ENCODE measurements at regions not wholly inside any gene's neighbourhood (a gene's known extent, or its start where the extent isn't known, plus 50 kb on each side); places are given as distances from the start of the nearest gene placed in this dataset.

DNA sequence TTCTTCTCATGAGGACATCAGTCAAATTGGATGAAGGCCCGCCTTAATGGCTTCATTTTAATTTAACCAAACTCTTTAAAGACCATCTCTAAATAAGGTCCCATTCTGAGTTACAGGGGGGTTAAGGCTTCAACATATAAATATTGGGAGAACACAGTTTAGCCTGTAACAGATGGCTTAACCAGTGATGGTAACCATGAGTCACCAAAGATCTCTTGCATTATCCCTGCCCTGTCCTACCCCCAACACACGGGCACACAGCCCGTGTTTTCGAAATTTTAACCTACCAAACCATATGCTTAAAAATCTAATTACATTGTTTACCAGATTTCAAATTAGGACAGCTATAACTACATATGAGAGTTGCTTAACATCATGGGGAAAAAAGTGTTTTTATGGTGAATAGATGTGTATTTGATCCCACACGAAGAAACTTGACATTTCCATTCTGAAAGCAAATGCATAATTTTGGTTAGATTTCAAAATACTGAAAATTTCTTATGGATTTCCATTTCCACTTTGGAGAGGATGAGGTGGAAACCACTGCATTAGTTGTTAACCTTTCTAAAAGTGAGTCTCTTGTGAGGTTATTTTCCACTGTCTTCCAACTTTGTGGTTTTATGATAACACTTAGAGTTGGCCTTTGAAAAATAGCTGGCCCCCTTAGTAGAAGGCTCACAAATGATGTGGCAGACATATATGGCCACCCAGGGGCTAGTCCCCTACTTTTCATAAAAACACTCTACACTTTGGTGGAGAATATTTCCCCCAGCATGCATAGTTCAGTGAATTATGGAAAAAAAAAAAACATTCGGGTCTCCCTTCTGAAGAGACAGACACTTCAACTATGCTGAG, 849.3 kb downstream of the TLE1 start:
- no peak for DNase-seq (ENCODE audit: low spot score in 2 of 2)
- no peak for ATAC-seq (ENCODE audit: low read depth)
- no peak overlapping the region for H3K4me3 Mint-ChIP-seq
- no peaks in the 10 kb centered on the region for H3K4me1 Mint-ChIP-seq
- H3K27ac Mint-ChIP-seq, result no peak overlapping the region
- H3K9me3 Mint-ChIP-seq, result no peaks in the 10 kb centered on the region
- peaks cover 1% of the 10 kb centered on the region for H3K36me3 Mint-ChIP-seq
- no peaks in the 10 kb centered on the region for H3K27me3 Mint-ChIP-seq

DNA sequence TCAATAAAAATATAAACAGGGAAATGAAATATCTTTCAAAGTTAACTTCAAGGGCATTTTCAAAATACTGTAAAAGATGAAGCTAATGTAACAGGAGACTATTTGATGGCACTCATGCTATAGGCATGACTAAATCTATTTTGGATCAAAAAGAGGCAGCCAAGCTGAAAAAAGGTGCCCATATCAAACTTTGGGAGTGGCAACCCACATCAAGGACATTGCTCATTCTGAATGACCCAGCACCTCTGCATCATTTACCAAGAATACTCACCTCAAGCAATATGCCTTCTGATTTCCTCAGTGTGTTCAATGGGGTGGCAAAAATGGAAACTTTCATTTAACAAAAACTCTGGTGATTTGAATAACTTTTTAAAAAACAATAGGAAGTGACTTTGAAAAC, 853.3 kb downstream of the TLE1 start:
- no peak for ATAC-seq (ENCODE audit: low read depth)
- no peak for DNase-seq (ENCODE audit: low spot score in 2 of 2)
- Mint-ChIP-seq H3K4me3 (no peak overlapping the region), H3K4me1 (no peaks in the 10 kb centered on the region), H3K9me3 (no peaks in the 10 kb centered on the region), H3K27ac (no peak overlapping the region), H3K27me3 (no peaks in the 10 kb centered on the region), H3K36me3 (peaks cover 2% of the 10 kb centered on the region)

DNA sequence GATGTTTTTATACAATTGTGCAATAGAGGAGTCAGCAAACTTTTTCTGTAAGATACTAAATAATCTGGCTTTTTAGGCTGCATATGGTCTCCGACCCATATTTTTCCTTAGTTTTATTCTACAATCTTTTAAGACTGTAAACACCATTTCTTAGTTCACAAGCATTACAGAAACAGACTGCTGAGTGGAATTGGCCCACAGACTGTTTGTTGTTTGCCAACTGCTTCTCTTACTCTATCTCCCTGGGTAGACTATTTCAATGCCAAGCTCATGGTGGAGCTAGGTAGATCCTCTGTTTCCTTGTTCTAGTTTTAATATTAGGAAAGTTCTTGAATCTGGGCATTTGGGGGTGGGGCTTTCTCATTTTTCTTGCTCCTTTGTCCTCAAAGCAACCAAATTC, 857.6 kb downstream of the TLE1 start:
- ATAC-seq (ENCODE audit: low read depth) (no peak), DNase-seq (ENCODE audit: low spot score in 2 of 2) (no peak)

DNA sequence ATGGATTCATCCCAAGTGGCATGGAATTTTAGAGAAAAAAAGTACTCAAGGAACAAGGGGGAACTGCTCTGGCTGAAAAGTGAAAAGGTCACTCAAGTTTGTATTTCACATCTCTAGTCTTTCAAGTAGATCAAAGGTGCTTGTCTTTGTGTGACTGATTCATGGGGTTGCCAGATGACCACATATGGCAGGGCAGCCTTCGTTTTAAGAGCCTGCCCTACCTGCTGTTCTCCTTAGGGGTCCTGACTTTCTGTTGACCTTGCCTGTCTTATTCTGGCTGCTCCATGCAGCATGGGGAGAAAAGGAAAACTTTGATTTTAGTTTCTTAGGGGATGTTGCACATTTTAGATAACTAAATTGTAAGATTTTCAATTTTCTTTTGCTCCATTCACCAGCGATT, 877.7 kb downstream of the TLE1 start:
- H3K36me3 Mint-ChIP-seq, result peaks cover 4% of the 10 kb centered on the region
- no peaks in the 10 kb centered on the region for H3K9me3 Mint-ChIP-seq
- H3K4me3 Mint-ChIP-seq, result no peak overlapping the region
- H3K4me1 Mint-ChIP-seq, result no peaks in the 10 kb centered on the region
- H3K27me3 Mint-ChIP-seq, result no peaks in the 10 kb centered on the region
- H3K27ac Mint-ChIP-seq, result no peak overlapping the region
- DNase-seq (ENCODE audit: low spot score in 2 of 2) (no peak), ATAC-seq (ENCODE audit: low read depth) (no peak)

More for the DNA sequence above, 857.6 kb downstream of the TLE1 start:
- no peak overlapping the region for H3K27ac Mint-ChIP-seq
- H3K27me3 Mint-ChIP-seq, result no peaks in the 10 kb centered on the region
- peaks cover 4% of the 10 kb centered on the region for H3K9me3 Mint-ChIP-seq
- H3K36me3 Mint-ChIP-seq, result peaks cover 4% of the 10 kb centered on the region
- no peak overlapping the region for H3K4me3 Mint-ChIP-seq
- H3K4me1 Mint-ChIP-seq, result no peaks in the 10 kb centered on the region

DNA sequence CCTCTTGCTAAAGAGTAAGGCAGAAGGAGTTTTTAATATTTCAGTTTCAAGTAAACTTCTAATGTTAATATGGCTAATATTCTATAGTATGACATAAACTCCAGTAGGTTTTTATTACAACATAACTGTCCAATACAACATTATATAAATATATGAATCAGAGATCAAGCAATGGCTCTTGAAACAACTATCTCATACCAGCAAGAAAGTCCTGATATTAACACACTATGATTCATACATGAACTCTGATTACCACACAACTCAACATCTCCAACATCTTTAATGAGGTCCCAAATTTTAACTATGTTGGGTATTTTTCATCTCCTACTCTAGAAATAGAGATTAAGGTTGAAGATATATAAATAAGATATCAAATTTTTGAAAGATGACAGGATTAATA, 878.3 kb downstream of the TLE1 start:
- H3K27me3 Mint-ChIP-seq, result no peaks in the 10 kb centered on the region
- no peaks in the 10 kb centered on the region for H3K4me1 Mint-ChIP-seq
- H3K9me3 Mint-ChIP-seq, result no peaks in the 10 kb centered on the region
- DNase-seq (ENCODE audit: low spot score in 2 of 2) (no peak), ATAC-seq (ENCODE audit: low read depth) (no peak)
- no peak overlapping the region for H3K4me3 Mint-ChIP-seq
- H3K36me3 Mint-ChIP-seq, result peaks cover 6% of the 10 kb centered on the region
- H3K27ac Mint-ChIP-seq, result no peak overlapping the region

DNA sequence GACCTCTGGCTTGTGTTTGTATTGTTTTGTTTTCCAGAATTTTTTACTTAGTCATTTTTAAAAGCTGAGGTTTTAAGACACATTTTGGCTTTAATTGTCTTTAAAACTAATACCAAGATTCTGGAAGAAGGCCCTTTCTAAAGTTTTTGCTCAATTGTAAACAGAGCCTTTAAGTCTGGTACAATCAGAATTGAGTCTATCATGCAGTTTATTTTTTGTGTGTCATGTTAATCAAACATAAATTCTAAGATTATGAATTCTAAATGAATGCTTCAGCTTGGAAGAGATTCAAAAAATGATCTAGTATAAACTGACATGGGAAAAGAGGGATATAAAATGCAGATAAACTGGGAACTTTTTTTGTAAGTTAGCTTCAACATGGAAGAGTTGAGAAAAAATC, 882.7 kb downstream of the TLE1 start:
- no peaks in the 10 kb centered on the region for H3K9me3 Mint-ChIP-seq
- H3K36me3 Mint-ChIP-seq, result peaks cover 3% of the 10 kb centered on the region
- H3K27ac Mint-ChIP-seq, result no peak overlapping the region
- DNase-seq (ENCODE audit: low spot score in 2 of 2) (no peak), ATAC-seq (ENCODE audit: low read depth) (no peak)
- no peaks in the 10 kb centered on the region for H3K4me1 Mint-ChIP-seq
- H3K4me3 Mint-ChIP-seq, result no peak overlapping the region
- H3K27me3 Mint-ChIP-seq, result no peaks in the 10 kb centered on the region

DNA sequence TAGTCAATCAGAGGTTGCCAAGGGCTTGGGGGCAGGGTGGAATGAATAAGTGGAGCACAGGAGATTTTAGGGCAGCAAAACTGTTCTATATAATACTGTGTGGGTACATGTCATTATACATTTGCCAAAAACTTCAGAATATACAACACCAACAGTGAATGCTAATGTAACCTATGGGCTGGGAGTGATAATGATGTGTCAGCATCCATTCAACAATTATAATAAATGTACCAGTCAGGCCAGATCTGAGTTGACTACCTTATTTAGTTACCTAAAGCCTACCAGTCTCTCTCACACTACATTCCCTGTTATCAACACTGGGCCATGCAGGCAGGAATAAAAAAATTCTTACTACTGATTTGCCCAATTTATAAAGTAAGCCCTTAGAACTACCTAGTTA, 884.5 kb downstream of the TLE1 start:
- Mint-ChIP-seq H3K27ac (no peak overlapping the region), H3K27me3 (no peaks in the 10 kb centered on the region)
- no peak for ATAC-seq (ENCODE audit: low read depth)

DNA sequence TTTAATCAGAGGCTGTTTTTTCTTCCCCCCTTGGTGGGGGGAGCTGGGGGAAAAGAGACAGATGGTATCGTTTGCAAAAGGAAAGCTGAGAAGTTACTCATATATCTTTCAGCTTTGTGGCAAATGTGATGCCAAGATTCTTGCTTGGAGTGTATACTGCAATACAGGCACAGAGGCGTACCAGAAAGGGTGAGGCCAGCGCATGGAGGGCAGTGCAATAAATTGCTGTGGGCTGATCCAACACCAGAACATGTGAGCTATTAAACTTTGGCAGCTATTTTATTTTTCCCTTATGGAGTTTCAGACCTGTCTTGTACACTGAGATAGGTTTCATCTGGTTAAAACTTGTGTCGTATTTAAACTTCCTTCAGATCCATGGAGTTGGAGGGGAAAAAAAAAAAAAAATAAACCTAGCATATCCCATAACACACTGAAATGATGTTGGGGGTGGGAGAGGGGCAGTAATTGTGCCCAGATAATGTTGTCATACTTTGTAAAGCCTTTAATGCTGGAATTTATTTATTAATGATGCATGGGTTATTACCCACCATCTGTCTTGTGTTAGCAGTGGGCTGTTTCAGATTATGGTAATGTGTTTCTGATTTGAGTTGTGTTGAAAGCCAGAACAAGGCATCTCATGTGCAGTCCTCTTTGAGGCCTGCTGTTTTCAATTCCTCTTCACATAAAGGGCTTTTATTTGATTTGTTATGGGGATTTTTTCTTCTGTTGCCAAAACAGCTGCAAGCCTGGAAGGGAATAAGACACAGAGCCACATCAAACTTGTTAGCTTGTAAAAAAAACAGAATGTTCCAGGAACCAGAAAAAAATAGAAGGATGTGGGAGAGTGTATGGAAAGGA, 891.3 kb downstream of the TLE1 start:
- Mint-ChIP-seq H3K36me3 (peaks cover 20% of the 10 kb centered on the region), H3K27ac (no peak overlapping the region), H3K9me3 (peaks cover 5% of the 10 kb centered on the region), H3K4me1 (no peaks in the 10 kb centered on the region), H3K4me3 (no peak overlapping the region), H3K27me3 (no peaks in the 10 kb centered on the region)
- DNase-seq (ENCODE audit: low spot score in 2 of 2), result no peak
- no peak for ATAC-seq (ENCODE audit: low read depth)

More for the DNA sequence above, 884.5 kb downstream of the TLE1 start:
- Mint-ChIP-seq H3K9me3 (peaks cover 5% of the 10 kb centered on the region), H3K36me3 (peaks cover 10% of the 10 kb centered on the region), H3K4me3 (no peak overlapping the region), H3K4me1 (no peaks in the 10 kb centered on the region)
- no peak for DNase-seq (ENCODE audit: low spot score in 2 of 2)

DNA sequence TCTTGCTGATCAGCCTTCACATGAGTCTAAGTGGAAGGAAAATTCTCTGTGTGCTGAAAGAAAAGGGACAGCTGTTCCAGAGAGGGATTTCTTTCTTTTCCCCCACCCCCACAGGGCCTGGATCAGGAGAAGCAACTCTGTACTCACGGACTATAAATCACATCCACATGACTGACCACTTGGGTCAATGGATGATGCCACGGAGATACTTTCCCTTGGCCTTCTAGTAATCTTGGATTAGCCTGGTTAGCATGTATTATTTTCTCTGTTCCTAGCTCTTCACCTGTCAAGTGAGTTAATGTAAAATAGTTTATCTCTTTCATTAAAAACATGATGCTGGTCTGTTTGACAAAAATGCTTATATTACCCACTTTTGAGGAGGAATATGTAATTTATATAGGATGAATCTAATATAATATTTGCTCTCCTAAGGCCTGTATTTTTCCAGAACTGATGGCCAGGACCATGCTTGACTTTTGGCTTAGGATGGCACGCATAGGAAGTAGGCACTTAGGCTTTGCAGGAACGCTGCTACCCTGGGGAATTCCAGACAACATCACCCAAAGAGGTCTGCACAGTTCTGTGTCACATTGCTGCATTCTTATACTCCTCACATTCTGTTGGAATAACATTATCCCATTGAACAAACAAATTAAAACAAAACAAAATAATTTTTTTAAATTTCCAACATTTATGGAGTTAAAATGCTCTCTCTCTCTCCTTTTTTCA, 892.1 kb downstream of the TLE1 start:
- H3K9me3 Mint-ChIP-seq, result peaks cover 5% of the 10 kb centered on the region
- ATAC-seq (ENCODE audit: low read depth) (no peak), DNase-seq (ENCODE audit: low spot score in 2 of 2) (no peak)
- H3K4me1 Mint-ChIP-seq, result no peaks in the 10 kb centered on the region
- no peak overlapping the region for H3K27ac Mint-ChIP-seq
- peaks cover 23% of the 10 kb centered on the region for H3K36me3 Mint-ChIP-seq
- no peaks in the 10 kb centered on the region for H3K27me3 Mint-ChIP-seq
- no peak overlapping the region for H3K4me3 Mint-ChIP-seq

DNA sequence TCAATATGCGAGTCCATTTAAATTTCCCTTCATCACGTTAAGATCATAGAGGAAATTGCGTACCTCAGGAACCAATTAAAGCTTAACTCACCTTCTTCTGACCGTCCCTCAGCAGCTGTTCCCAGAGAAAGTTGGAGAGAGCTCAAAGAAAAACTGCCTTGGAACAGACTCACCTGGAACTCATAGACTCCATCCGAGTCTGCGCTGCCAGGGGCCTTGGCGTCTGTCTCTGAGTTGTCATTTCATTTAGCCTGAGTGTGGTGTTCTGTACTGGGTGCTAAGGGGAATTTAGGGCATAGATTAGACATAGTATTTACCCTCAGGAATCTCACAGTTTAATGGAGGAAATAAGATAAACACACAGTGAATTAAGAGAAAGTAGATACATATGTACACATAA, 892.7 kb downstream of the TLE1 start:
- Mint-ChIP-seq H3K27me3 (no peaks in the 10 kb centered on the region), H3K4me3 (no peak overlapping the region), H3K27ac (no peak overlapping the region), H3K9me3 (peaks cover 5% of the 10 kb centered on the region), H3K36me3 (peaks cover 23% of the 10 kb centered on the region), H3K4me1 (no peaks in the 10 kb centered on the region)
- no peak for ATAC-seq (ENCODE audit: low read depth)
- no peak for DNase-seq (ENCODE audit: low spot score in 2 of 2)

DNA sequence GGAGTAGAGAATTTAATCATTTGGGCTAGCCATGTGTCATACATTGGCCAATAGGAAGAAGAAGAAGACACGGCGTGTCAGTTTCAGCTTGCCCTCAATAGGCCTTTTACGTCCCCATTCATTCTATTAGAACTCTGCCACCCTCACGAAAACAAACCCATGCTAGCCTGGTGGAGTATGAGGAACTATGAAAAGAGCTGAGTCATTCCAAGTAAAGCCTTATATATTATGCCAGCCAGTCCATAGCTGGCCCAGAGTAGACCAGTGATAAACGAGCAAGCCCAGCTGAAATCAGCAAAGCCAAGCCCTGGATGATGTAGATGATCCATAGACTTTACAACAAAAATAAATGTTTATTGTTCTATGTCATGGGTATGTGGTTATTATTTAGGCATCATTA, 895.1 kb downstream of the TLE1 start:
- no peak overlapping the region for H3K4me3 Mint-ChIP-seq
- H3K4me1 Mint-ChIP-seq, result no peaks in the 10 kb centered on the region
- peaks cover 15% of the 10 kb centered on the region for H3K36me3 Mint-ChIP-seq
- no peaks in the 10 kb centered on the region for H3K9me3 Mint-ChIP-seq
- no peak overlapping the region for H3K27ac Mint-ChIP-seq
- DNase-seq (ENCODE audit: low spot score in 2 of 2) (no peak), ATAC-seq (ENCODE audit: low read depth) (no peak)
- no peaks in the 10 kb centered on the region for H3K27me3 Mint-ChIP-seq

DNA sequence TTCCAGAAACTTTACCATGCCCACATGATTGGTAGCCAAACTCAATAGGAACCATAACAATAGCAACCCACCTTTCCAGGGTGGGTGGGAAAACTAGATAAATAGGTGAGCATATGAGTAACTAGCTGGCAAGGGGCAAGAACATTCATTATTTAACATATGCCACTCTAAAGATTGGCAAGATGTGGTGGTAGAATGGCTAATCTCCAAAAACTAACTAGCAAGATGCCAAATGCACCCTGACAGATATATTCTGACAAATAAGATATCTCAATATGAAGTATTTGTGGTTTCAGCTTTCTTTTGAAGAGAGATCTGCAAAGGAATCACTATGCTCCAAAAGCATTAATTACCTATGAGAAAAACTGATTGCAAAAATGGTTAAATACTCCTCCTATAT, 895.6 kb downstream of the TLE1 start:
- Mint-ChIP-seq H3K27ac (no peak overlapping the region), H3K36me3 (peaks cover 15% of the 10 kb centered on the region), H3K27me3 (no peaks in the 10 kb centered on the region), H3K9me3 (no peaks in the 10 kb centered on the region), H3K4me1 (no peaks in the 10 kb centered on the region), H3K4me3 (no peak overlapping the region)
- ATAC-seq (ENCODE audit: low read depth), result no peak
- no peak for DNase-seq (ENCODE audit: low spot score in 2 of 2)

DNA sequence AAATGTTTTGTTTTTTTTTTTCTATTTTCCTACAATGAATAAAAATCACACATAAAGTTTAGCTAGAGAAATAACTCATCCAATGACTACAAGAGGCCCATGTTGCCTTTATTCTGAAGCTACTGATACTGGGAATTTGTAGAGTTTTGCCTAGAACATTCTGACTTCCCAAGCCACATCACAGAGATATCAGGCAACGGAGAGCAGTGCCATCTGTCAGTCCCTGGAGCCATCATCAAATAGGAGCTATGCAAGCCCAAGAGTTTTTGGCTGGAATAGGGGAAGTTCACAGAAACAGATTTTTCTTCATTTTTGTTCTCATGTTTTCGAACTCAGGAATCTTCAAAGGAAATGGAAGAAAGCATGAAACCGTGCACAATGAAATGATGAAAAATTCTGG, 896.6 kb downstream of the TLE1 start:
- no peak for DNase-seq (ENCODE audit: low spot score in 2 of 2)
- no peak overlapping the region for H3K27ac Mint-ChIP-seq
- H3K4me3 Mint-ChIP-seq, result no peak overlapping the region
- H3K36me3 Mint-ChIP-seq, result peaks cover 13% of the 10 kb centered on the region
- no peak for ATAC-seq (ENCODE audit: low read depth)
- H3K4me1 Mint-ChIP-seq, result no peaks in the 10 kb centered on the region
- H3K9me3 Mint-ChIP-seq, result no peaks in the 10 kb centered on the region
- H3K27me3 Mint-ChIP-seq, result no peaks in the 10 kb centered on the region

DNA sequence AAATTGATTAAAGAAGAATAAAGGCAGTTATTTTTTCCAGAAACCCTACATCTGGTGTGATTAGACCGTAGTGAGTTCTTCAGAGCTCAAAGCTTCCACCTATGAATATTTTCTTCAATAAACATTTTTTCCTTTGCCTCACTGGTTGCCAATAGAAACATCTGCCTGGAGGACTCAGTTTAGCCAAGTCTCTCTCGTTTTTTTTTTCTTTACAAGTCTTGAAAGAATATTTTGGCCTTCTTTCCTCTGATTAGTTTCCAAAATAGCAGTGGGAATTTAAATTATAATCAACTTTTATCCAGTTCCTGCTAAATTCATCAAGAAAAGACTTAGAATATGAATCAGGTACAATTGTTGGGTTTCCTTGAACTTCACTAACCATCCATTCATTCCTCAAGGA, 897.5 kb downstream of the TLE1 start:
- peaks cover 13% of the 10 kb centered on the region for H3K36me3 Mint-ChIP-seq
- H3K27ac Mint-ChIP-seq, result no peak overlapping the region
- H3K4me3 Mint-ChIP-seq, result no peak overlapping the region
- ATAC-seq (ENCODE audit: low read depth) (no peak), DNase-seq (ENCODE audit: low spot score in 2 of 2) (no peak)
- no peaks in the 10 kb centered on the region for H3K27me3 Mint-ChIP-seq
- H3K4me1 Mint-ChIP-seq, result no peaks in the 10 kb centered on the region
- no peaks in the 10 kb centered on the region for H3K9me3 Mint-ChIP-seq

All from memory B cell (primary cell).